HT-29 (cell line): ENCODE measurements at regions not wholly inside any gene's neighbourhood (a gene's known extent, or its start where the extent isn't known, plus 50 kb on each side); places are given as distances from the start of the nearest gene placed in this dataset. TPM values are rescaled to one million over a fixed set of nuclear protein-coding genes. Genes with fewer than 3 reads are reported as not detected.
A peak's percentile ranks its signal among the peaks of the same experiment; 100 is the strongest.

Experiments
- DNase-seq: peaks from one replicate; pipeline ENCODE4 v3.0.0-alpha.2; 2015; ENCODE audit warnings: low spot score
- small RNA-seq: library from RNA; depleted of rRNA; stranded (forward); fragments of <200 nt; gene quantifications from one replicate; pipeline ENCODE3, GENCODE V24; 2014

DNA sequence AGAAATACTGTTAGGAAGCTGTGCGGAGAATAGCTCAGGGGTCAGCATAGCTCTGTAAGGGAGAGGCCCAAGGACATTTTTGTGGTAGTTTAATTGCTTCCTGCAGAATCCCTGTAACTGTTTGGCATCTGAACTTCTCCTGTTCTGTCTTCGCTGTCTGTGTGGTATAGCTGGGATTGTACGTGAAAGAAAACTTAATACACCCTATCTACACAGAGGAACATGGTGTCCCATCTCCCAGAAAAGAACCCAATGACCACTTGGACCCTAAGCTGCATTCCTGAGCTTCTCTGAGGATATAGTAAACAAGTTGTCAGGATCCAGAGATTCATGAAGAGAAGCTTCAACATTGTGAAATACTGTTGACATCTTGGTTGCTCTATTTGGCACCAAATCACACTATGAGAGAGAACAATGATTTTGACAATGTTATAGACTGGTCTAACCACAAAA, 81.3 kb downstream of the CDC42EP3 start:
- peak; percentile 43 for DNase-seq

Small RNA genes in the stretch of these regions (small RNA-seq; reads per million reads assigned to genes)
- not detected for gene RNU6-1116P
